ENCODE measurements at regions not wholly inside any gene's neighbourhood (a gene's known extent, or its start where the extent isn't known, plus 50 kb on each side); places are given as distances from the start of the nearest gene placed in this dataset.

DNA sequence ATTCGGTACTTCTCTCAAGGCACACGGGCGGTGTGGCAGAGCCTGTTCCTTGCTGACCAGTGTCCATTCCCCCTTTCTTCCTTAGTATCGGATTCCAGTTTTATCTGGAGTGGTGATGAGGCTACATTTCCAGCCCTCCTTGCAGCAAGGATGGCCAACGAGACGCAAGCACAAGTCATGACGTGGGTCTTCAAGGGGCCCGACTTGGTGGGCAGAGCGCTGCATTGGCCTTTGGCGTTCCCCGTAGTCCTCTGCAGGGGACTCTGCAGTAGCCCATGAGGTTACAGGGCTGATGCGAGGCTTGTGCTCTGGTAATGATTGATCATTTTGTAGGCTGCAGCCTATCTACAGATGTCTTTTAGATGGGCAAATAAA lies 194.5 kb downstream of the OPA1 start:
- no peak overlapping the region for H3K4me3 ChIP-seq (ENCODE audit: low read depth, poor library complexity, severe bottlenecking)
- peak in 1 of 2 donors; percentile 58 for DNase-seq (ENCODE audit: low spot score in 2 of 2)
- TF ChIP-seq CTCF (IDR thresholded peaks at IDR 0.05) (no peak), POLR2A (IDR thresholded peaks at IDR 0.05) (no peak)
- WGBS, 2 donors = 76 to 77% methylated on average over 12 of the region's 12 CpGs
- intact Hi-C loops (cut with DNase I; ENCODE audit: low total_unique reads) = no loop called here

- TF ChIP-seq CTCF (IDR thresholded peaks at IDR 0.05) (peak in 1 of 3 donors; percentile 56), POLR2A (IDR thresholded peaks at IDR 0.05) (no peak)
- H3K4me3 ChIP-seq (ENCODE audit: low read depth, poor library complexity, severe bottlenecking) = no peak overlapping the region
- intact Hi-C loops (cut with DNase I; ENCODE audit: low total_unique reads) = no loop called here
- 38 to 45% methylated on average over 15 of the region's 15 CpGs for WGBS, 2 donors
- peak; percentile 57 to 89 for DNase-seq (ENCODE audit: low spot score in 2 of 2)
These were observed 195.4 kb downstream of the OPA1 start for GRCh38 chr3:193788189-193788991.

DNA sequence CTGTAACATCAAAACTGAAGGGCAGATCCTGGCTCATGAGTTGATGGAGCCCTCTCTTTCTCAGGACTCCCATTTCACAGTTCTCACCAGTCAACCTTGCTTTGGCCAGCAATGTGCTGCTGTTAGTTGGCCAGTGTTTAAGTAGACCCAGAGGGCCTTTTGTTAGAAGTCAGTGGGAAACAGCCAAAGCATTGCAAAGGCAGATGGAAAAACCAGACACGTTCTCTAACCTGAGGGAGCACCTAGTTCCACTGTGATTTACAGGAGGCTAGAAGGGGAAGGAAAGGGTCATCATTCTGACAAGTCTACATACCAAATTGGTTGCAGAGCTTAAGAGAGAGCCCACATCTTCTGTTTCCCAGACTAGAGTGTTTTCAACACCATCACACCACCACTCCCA lies 196.4 kb downstream of the OPA1 start:
- TF ChIP-seq POLR2A (IDR thresholded peaks at IDR 0.05) (no peak), CTCF (IDR thresholded peaks at IDR 0.05) (no peak)
- no peak overlapping the region for H3K4me3 ChIP-seq (ENCODE audit: low read depth, poor library complexity, severe bottlenecking)
- 53 to 84% methylated on average over 1 of the region's 1 CpG for WGBS, 2 donors
- intact Hi-C loops (cut with DNase I; ENCODE audit: low total_unique reads) = no loop called here
- no peak for DNase-seq (ENCODE audit: low spot score in 2 of 2)

- H3K4me3 ChIP-seq (ENCODE audit: low read depth, poor library complexity, severe bottlenecking) = no peak overlapping the region
- 89 to 92% methylated on average over 4 of the region's 4 CpGs for WGBS, 2 donors
- no peak for TF ChIP-seq CTCF (IDR thresholded peaks at IDR 0.05)
- no peak for TF ChIP-seq POLR2A (IDR thresholded peaks at IDR 0.05)
- DNase-seq (ENCODE audit: low spot score in 2 of 2) = peak in 1 of 2 donors; percentile 70
- intact Hi-C loops (cut with DNase I; ENCODE audit: low total_unique reads) = no loop called here
These were observed 197.3 kb downstream of the OPA1 start for GRCh38 chr3:193790086-193790990.

DNA sequence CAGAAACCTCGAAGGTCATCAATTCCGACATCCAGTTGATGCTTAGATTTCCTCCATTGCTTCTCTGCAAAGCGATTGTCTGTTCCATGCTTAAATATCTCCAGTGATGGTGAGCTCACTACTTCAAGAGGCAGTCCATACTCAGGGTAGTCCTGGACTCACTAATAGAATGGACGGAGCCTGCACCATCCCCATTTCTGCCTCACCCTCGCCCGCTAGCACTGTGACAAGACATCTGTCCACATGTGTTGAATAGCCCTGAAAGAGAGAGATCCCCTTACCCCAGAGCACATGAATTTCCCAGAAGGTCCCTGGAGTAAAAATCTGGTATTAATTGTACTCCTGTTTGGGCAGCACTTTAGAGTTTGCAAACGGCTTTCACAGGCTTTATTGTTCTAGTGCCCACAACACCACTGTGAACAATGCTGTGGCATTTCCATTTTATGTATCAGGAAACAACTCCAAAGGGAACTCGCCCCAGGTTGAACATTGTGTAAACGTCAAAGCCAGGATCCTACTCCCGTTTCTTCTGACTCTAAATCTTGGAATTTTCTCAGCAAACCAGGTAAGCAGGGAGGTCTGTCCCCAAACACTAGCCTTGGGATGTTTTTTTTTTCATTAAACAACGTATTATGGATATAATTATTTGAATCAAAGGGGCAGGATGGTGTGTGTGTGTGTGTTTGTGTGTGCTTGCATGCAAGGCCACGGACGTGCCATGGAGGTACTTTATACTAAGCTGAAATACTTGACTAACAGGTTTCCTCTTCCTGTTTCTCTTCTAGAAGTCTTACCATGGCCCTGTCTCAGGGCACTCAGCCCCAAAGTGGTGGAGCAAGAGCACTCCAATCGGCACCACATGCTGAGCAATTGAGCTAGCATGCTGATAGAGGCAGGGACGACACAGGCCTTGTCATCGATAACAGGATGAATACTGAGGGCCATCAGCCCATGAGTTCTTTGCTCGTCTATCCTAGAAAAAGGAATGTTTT lies 198.3 kb downstream of the OPA1 start:
- TF ChIP-seq POLR2A (IDR thresholded peaks at IDR 0.05) (no peak), CTCF (IDR thresholded peaks at IDR 0.05) (no peak)
- intact Hi-C loops (cut with DNase I; ENCODE audit: low total_unique reads) = no loop called here
- peak in 1 of 2 donors; percentile 76 for DNase-seq (ENCODE audit: low spot score in 2 of 2)
- H3K4me3 ChIP-seq (ENCODE audit: low read depth, poor library complexity, severe bottlenecking) = no peak overlapping the region
- 70 to 72% methylated on average over 17 of the region's 17 CpGs for WGBS, 2 donors

Measured in lower leg skin (tissue), 4 donors.